ENCODE measurements at regions not wholly inside any gene's neighbourhood (a gene's known extent, or its start where the extent isn't known, plus 50 kb on each side); places are given as distances from the start of the nearest gene placed in this dataset.

DNA sequence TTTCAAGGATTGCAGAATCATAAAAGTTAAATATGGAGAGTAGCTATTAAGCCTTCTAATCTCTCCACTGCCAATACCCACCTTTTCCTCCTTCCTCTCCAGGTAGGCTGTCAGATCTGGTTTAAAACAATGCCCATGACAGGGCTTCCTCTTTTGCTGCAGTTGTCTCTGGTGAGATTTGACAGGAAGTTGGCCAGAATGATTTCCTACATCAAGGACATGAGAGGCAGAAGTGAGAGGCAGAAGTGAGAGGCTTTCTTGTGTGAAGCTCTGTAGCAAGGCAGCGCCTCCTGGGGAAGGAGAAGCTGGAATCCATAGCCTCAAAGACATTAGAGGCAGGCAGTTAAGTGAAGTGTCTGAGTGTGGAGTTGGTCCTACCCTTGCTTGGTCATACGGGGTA, 385.7 kb downstream of the HRH4 start:
- ATAC-seq: no peak
- intact Hi-C loops (cut with DNase I, micrococcal nuclease): no loop called here
- Mint-ChIP-seq H3K4me1 (no peaks in the 10 kb centered on the region), H3K4me3 (no peak overlapping the region), H3K27ac (no peak overlapping the region), H3K9me3 (ENCODE audit: low read depth) (no peaks in the 10 kb centered on the region), H3K27me3 (peaks cover 9% of the 10 kb centered on the region), H3K36me3 (ENCODE audit: low read depth) (no peaks in the 10 kb centered on the region)
- CTCF ChIA-PET: no interaction called here
- no peak for DNase-seq
- POLR2A ChIA-PET: no interaction called here

DNA sequence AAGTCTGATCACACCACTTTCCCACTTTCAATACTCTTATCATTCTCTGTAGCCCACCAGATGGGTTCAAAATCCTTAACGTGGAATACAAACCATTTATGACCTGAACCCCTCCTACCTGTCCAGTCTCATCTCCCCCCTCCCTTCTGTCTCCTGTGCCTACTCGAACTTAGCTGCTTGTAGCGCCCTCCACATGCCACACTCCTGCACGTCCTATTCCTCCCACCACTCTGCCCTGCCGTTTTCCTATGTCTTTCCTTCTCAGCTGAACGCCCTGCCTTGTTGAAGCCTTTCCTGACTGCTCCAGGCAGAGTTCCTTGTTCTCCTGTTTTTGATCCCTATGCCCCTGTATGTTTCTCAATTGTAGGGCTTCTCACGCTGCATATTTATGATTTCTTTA, 390.1 kb downstream of the HRH4 start:
- ATAC-seq: no peak
- Mint-ChIP-seq H3K27ac (no peak overlapping the region), H3K27me3 (peaks cover 17% of the 10 kb centered on the region), H3K4me1 (no peaks in the 10 kb centered on the region), H3K36me3 (ENCODE audit: low read depth) (no peaks in the 10 kb centered on the region), H3K4me3 (no peak overlapping the region), H3K9me3 (ENCODE audit: low read depth) (no peaks in the 10 kb centered on the region)
- ChIA-PET CTCF (no interaction called here), POLR2A (no interaction called here)
- DNase-seq: no peak
- intact Hi-C loops (cut with DNase I, micrococcal nuclease): no loop called here

DNA sequence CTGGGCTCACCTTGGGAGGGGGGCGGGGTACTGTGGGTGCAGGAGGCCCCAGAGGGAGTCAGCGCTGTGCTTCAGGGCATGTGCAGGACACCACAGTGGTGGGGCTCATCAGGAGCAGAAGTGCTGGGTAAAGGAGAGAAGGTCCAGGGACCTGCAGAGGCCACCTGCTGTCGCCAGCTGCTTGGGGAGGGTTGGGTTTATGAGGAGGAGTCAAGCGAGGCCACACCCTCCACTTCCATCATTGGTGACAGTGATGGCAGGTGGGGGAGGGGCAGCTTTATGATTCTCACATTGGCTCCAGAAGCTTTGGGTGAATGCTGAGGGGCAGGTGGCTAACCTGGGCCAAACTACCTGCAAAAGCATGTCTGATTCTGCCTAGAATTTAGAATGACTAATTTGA, 392.6 kb downstream of the HRH4 start:
- Mint-ChIP-seq H3K27ac (no peak overlapping the region), H3K4me1 (no peaks in the 10 kb centered on the region), H3K4me3 (no peak overlapping the region), H3K9me3 (ENCODE audit: low read depth) (no peaks in the 10 kb centered on the region), H3K27me3 (peaks cover 13% of the 10 kb centered on the region), H3K36me3 (ENCODE audit: low read depth) (no peaks in the 10 kb centered on the region)
- no peak for DNase-seq
- CTCF ChIA-PET: interaction anchor here (0.6 kb wide), 1 partner anchor 221 kb away, joined by 3 read pairs; no protein-coding TSS in a partner anchor
- ATAC-seq: no peak
- POLR2A ChIA-PET: no interaction called here
- intact Hi-C loops (cut with DNase I, micrococcal nuclease): no loop called here

DNA sequence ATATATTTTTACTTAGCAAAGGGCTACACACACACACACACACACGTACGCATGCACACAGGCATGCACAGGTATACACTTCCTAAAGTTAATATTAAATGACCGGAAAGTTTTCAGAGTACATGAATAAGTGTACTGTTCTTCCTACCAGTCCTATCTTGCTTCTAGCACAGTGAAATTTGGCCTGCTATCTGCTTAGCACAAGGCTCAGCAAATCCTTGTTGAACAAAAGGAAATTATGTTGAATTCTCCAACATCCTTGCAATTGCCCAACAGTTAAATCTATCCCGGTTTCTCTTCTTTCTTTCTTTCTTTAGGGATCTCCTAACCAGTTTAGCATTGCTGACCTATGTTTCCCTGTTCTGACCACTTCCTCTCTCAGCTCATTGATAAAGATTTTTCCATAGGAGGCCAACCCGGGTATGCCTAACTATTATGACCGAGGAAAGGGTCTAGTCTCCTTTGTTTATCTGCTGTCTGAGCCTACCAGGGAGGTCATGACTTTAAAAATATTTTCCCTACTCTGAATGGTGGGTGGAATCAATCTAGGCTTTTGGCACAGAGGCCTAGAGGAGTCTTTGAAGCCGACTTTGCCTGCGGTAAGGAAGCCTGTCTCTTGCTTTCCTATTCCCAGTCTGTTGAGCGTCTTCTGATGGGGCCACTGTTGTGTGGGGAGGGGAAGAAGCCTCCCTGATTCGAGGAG, 400.7 kb downstream of the HRH4 start:
- POLR2A ChIA-PET: no interaction called here
- no peaks in the 10 kb centered on the region for H3K27me3 Mint-ChIP-seq
- no peak overlapping the region for H3K4me3 Mint-ChIP-seq
- ATAC-seq (no peak), DNase-seq (no peak)
- H3K9me3 Mint-ChIP-seq (ENCODE audit: low read depth): no peaks in the 10 kb centered on the region
- no peaks in the 10 kb centered on the region for H3K36me3 Mint-ChIP-seq (ENCODE audit: low read depth)
- H3K4me1 Mint-ChIP-seq: no peaks in the 10 kb centered on the region
- CTCF ChIA-PET: no interaction called here
- intact Hi-C loops (cut with DNase I, micrococcal nuclease): no loop called here
- H3K27ac Mint-ChIP-seq: no peak overlapping the region

DNA sequence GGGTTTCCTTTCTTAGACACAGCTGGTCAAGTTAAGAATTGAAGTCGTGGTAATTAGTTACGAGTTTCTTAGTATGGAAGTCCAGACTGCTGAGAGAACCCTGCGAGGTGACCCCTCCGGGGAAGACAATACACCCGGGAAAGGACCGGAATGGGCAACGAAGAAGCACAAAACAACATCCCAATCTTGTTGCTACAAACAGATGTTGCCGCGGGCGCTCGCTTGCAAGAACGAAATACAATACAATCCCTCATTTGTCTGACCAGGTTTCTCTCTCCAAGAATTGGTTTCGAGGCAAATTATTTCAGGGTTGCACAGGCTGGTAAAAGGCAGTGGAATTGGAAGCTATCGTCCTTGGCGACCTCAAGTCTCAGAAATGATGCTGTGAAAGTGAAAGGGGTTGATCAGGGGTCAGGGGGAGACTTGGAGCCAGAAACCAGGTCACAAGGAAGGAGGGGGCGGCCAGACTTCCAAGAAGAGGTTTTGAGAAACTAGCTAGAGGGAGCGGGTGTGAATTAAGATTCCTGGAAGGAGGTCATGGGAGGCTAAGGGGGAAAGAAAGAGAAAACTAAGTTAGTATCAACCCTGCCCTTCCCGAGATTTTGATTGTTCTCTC, 401.9 kb downstream of the HRH4 start:
- H3K27ac Mint-ChIP-seq: no peak overlapping the region
- no peak for DNase-seq
- no peaks in the 10 kb centered on the region for H3K9me3 Mint-ChIP-seq (ENCODE audit: low read depth)
- CTCF ChIA-PET: interaction anchor here (0.6 kb wide), 1 partner anchor 73 kb away, joined by 3 read pairs; no protein-coding TSS in a partner anchor
- intact Hi-C loops (cut with DNase I, micrococcal nuclease): no loop called here
- H3K4me3 Mint-ChIP-seq: no peak overlapping the region
- H3K27me3 Mint-ChIP-seq: no peaks in the 10 kb centered on the region
- no peak for ATAC-seq
- POLR2A ChIA-PET: no interaction called here
- no peaks in the 10 kb centered on the region for H3K4me1 Mint-ChIP-seq
- H3K36me3 Mint-ChIP-seq (ENCODE audit: low read depth): no peaks in the 10 kb centered on the region

DNA sequence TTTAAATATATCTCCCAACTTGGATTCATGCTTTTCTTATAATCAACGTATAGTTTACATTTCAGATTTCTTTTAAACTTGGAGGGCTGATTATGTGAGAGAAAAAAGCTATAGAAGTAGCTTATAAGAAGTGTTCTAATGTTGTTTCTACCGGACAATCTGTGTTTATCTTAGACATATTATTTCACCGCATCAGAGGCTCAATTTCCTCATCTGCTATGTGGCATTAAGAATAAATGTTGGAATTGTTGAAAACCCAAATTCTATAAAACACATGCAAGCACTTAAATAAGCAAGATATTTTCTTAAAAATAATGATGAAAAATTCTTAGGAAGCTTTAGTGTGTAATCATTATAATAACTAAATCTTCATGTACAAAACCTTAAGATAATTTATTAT, 407.9 kb downstream of the HRH4 start:
- no peaks in the 10 kb centered on the region for H3K36me3 Mint-ChIP-seq (ENCODE audit: low read depth)
- DNase-seq (no peak), ATAC-seq (no peak)
- H3K4me3 Mint-ChIP-seq: no peak overlapping the region
- H3K9me3 Mint-ChIP-seq (ENCODE audit: low read depth): no peaks in the 10 kb centered on the region
- no peaks in the 10 kb centered on the region for H3K27me3 Mint-ChIP-seq
- H3K4me1 Mint-ChIP-seq: no peaks in the 10 kb centered on the region
- H3K27ac Mint-ChIP-seq: no peak overlapping the region
- ChIA-PET POLR2A (no interaction called here), CTCF (no interaction called here)
- intact Hi-C loops (cut with DNase I, micrococcal nuclease): no loop called here

DNA sequence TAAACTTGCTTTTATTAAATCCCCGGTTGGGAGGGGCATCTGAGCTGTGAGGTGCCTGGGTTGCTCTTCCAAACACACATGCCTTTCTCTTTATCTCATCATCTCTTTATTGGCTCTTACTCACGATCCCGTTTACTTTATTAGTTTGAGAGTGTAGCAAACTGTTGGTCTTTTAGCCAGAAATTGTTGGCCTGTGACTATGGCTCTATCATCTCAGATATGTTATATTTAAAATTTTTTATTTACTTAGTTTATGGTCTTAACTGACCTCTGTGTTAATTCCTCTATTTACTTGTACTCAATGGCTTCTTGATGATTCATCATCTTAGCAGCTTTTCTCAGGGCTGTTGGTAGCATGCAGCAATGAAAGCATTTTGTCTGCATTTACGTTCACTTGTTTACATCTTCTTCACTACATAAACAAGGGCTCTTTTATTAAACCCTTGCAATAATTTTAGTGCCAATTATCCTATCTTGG, 408.4 kb downstream of the HRH4 start:
- intact Hi-C loops (cut with DNase I, micrococcal nuclease): no loop called here
- Mint-ChIP-seq H3K4me3 (no peak overlapping the region), H3K9me3 (ENCODE audit: low read depth) (no peaks in the 10 kb centered on the region), H3K4me1 (no peaks in the 10 kb centered on the region), H3K36me3 (ENCODE audit: low read depth) (no peaks in the 10 kb centered on the region), H3K27me3 (no peaks in the 10 kb centered on the region), H3K27ac (no peak overlapping the region)
- ChIA-PET POLR2A (no interaction called here), CTCF (no interaction called here)
- no peak for ATAC-seq
- DNase-seq: no peak

DNA sequence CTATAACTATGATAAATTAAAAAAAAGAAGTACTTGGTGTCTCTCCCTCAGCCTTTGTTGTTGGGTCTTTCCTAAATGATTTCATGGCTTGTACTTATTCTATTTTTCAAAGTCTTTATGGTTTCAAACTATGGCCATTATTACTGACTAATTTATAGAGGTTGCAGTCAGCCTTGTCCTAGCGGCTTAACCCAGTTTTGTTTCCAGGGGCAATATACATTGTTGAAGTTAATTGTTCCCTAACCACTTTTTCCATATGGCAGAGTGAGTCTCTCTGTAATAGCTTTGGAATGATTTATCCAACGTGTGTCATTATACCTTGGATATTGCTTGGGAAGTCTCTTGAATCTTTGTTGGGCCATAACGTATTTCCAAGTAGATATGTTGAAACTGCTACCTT, 408.8 kb downstream of the HRH4 start:
- ChIA-PET CTCF (no interaction called here), POLR2A (no interaction called here)
- no peaks in the 10 kb centered on the region for H3K4me1 Mint-ChIP-seq
- DNase-seq: no peak
- no peak overlapping the region for H3K27ac Mint-ChIP-seq
- intact Hi-C loops (cut with DNase I, micrococcal nuclease): no loop called here
- no peak for ATAC-seq
- no peaks in the 10 kb centered on the region for H3K36me3 Mint-ChIP-seq (ENCODE audit: low read depth)
- H3K9me3 Mint-ChIP-seq (ENCODE audit: low read depth): no peaks in the 10 kb centered on the region
- H3K27me3 Mint-ChIP-seq: no peaks in the 10 kb centered on the region
- H3K4me3 Mint-ChIP-seq: no peak overlapping the region

DNA sequence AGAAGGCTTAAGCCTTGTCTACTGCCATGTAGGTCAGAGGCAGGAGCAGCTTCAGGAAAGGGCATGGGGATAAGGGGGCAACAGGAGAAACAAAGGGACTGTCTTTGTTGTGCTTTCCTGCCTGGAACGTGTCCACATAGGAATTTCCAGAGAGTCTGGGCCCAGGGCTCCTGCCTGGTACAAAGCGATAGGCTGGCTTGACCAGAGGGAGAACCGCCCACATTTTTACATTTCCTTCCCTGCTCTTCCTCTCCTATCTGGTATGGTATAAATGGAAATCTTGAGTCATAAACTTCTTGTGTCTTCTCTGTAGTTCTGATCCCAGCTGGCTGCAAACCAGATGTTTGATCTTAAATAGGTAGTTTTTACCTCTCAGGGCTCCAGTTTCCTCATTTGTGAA, 414.8 kb downstream of the HRH4 start:
- no peak for ATAC-seq
- no peak for DNase-seq
- Mint-ChIP-seq H3K4me3 (no peak overlapping the region), H3K36me3 (ENCODE audit: low read depth) (no peaks in the 10 kb centered on the region), H3K4me1 (no peaks in the 10 kb centered on the region), H3K27ac (no peak overlapping the region), H3K27me3 (peaks cover under 1% of the 10 kb centered on the region), H3K9me3 (ENCODE audit: low read depth) (no peaks in the 10 kb centered on the region)
- ChIA-PET POLR2A (no interaction called here), CTCF (no interaction called here)
- intact Hi-C loops (cut with DNase I, micrococcal nuclease): no loop called here

DNA sequence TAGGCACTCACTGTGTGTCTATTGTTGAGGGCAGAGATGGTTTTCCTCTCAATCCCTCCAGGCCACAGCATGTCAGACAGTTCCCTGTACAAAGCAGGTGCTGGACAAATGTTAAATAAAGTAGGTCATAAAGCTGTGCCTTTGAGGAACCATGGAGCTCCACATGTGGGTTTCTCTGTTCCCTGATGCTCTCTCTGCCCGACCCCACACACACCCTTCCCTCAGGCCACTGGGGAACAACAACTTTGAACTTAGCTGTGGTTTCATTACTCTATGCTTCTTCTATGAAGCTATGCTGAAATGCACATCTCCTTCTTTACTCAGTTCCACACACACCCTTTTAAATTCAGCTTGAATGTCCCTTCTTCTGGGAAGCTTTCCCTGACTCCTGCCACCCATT, 415.3 kb downstream of the HRH4 start:
- Mint-ChIP-seq H3K27ac (no peak overlapping the region), H3K9me3 (ENCODE audit: low read depth) (no peaks in the 10 kb centered on the region), H3K27me3 (peaks cover 2% of the 10 kb centered on the region), H3K4me3 (no peak overlapping the region), H3K36me3 (ENCODE audit: low read depth) (no peaks in the 10 kb centered on the region), H3K4me1 (no peaks in the 10 kb centered on the region)
- POLR2A ChIA-PET: no interaction called here
- intact Hi-C loops (cut with DNase I, micrococcal nuclease): no loop called here
- CTCF ChIA-PET: no interaction called here
- no peak for DNase-seq
- no peak for ATAC-seq

DNA sequence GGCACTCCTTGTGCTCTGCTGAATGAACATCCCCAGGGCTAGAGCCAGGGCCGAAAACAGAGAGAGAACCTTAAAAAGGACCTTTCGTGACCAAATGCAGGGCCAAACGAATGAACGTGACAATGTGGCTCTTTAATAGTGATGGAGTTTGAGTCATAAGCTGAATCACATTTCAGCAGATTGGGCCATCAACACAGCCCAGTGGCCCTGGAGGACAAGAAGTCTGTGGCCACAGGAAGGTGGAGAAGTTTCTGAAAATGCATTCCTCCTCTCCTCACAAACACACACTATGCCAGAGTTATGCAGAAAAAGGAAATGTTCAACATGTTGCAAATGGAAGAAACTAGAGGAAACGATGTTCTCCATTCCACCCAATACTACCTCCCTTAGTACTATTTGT, 415.8 kb downstream of the HRH4 start:
- no peak for ATAC-seq
- Mint-ChIP-seq H3K27ac (no peak overlapping the region), H3K27me3 (peaks cover 2% of the 10 kb centered on the region), H3K36me3 (ENCODE audit: low read depth) (no peaks in the 10 kb centered on the region), H3K4me1 (no peaks in the 10 kb centered on the region), H3K9me3 (ENCODE audit: low read depth) (no peaks in the 10 kb centered on the region), H3K4me3 (no peak overlapping the region)
- no peak for DNase-seq
- ChIA-PET POLR2A (no interaction called here), CTCF (no interaction called here)
- intact Hi-C loops (cut with DNase I, micrococcal nuclease): no loop called here

DNA sequence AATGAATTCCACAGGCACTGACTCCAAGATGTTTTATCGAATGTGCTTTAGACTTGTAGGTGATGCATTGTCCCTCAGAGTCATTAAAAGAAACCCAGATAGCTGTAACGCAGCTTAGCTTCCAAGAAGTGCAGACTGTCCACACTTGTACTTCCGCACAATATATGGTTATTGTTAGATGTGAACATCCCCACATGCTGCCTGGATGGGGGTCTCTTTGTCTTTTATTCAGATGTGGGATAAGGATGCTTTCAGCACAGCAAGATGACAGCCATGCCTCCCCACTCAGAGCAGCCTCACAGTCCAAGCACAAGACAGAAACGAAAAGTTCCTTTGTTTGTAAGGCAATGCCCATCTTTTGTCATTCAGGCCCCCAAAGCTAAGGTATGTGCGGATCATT, 416.6 kb downstream of the HRH4 start:
- Mint-ChIP-seq H3K27me3 (peaks cover 4% of the 10 kb centered on the region), H3K4me3 (no peak overlapping the region), H3K9me3 (ENCODE audit: low read depth) (no peaks in the 10 kb centered on the region), H3K36me3 (ENCODE audit: low read depth) (no peaks in the 10 kb centered on the region), H3K4me1 (no peaks in the 10 kb centered on the region), H3K27ac (no peak overlapping the region)
- DNase-seq (no peak), ATAC-seq (no peak)
- intact Hi-C loops (cut with DNase I, micrococcal nuclease): no loop called here
- POLR2A ChIA-PET: no interaction called here
- CTCF ChIA-PET: interaction anchor here (0.7 kb wide), 1 partner anchor 530 kb away, joined by 7 read pairs; no protein-coding TSS in a partner anchor

Data from activated CD4-positive, alpha-beta T cell treated with anti-CD3 and anti-CD28 coated beads for 36 hours (primary cell).